GM11168 (cell line): ENCODE measurements at regions not wholly inside any gene's neighbourhood (a gene's known extent, or its start where the extent isn't known, plus 50 kb on each side); places are given as distances from the start of the nearest gene placed in this dataset.
"Not testable (repeated sequence)": the region's sequence is repeated elsewhere in the genome, so short reads cannot be mapped to it uniquely, and the experiment has no call there.

ENCODE experiments used
- in situ Hi-C: fragments of 300-500 bp; cut with MboI; formaldehyde crosslinking; loops from one replicate; pipeline ENCODE4 v1.12.0; 2022; ENCODE audit warnings: low sequenced_read_pairs; ENCODE audit not compliant: unreplicated experiment

GRCh38 chr14:89665300-89666081, 248.5 kb upstream of the FOXN3 start:
- in situ Hi-C loops: not testable (repeated sequence)

- in situ Hi-C loops: no loop called here
Observed at GRCh38 chr14:89661392-89661791, 244.4 kb upstream of the FOXN3 start.

DNA sequence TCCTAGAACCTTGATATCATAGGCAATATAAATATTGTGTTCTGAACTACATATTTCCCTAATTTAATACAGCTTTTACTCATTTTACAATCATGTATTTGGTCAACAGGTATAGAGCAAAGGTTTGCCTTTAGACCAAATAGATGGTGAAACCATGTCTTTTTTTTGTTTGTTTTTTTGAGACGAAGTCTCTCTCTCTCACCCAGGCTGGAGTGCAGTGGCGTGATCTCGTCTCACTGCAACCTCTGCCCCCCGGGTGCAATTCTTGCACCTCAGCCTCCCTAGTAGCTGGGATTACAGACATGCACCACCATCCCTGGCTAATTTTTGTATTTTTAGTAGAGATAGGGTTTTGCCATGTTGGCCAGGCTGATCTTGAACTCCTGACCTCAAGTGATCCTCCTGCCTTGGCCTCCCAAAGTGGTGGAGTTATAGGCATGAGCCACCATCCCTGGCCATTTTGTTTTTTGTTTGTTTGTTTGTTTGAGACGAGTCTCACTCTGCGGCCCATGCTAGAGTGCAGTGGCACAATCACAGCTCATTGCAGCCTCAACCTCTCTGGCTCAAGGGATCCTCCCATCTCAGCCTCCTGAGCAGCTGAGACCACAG, 243.7 kb upstream of the FOXN3 start:
- in situ Hi-C loops: not testable (repeated sequence)

- in situ Hi-C loops: no loop called here
Observed at GRCh38 chr14:89660166-89660565, 243.1 kb upstream of the FOXN3 start.

DNA sequence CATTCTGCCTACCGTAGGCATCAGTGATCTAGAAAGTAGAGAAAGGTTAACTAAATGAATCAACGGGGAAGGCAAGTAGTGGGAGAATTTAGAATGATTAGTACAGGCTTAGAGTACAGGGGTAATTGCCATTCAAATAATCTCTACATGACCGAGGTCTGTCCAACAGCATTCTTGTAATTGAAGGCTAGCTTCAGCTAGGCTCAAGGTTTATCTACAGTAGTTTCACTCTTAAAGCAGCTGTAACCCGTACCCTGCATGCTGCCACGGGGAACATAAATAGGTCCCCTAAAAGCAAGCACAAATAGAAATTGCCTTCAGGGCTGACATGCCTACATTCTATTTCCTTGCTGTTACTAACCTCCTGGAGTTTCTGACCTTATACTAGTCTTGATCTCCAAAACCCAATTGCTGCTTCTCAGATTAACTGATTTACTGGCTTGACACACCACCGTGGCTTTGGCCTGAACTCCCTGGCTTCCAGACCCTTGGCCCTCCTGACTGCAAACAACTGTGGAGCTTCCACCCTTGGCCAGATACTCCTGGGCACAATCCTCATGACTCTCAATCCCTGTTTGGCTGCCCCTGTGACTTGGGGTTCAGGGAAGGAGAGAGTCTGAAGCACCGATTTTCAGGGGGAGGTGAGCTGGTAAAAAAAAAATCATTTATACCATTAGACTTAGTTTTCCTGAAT, 242.1 kb upstream of the FOXN3 start:
- in situ Hi-C loops: no loop called here

GRCh38 chr14:89657014-89657413, 240.0 kb upstream of the FOXN3 start:
- in situ Hi-C loops: no loop called here

GRCh38 chr14:89654998-89655397, 238.0 kb upstream of the FOXN3 start:
- in situ Hi-C loops: no loop called here

- in situ Hi-C loops: no loop called here
Observed at GRCh38 chr14:89652352-89652751, 235.3 kb upstream of the FOXN3 start.

DNA sequence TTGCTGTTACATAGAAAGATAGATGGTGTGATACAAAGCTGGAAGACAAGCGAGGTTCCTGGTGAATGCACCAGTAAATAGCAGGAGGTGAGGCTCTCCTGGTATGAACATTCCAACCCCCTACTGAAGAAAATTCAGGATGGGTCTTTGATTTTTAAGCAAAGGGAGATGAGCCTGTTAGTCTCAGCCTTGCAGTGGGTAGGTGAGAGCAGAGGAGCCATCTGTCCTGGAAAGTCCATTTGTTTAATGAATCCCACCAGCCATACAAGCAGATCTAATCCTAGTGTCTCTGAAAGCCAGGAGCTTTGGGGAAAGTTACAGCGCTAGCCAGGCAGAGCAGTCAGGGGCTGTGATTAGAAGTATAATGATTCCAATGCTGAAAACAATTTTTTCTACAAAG, 234.8 kb upstream of the FOXN3 start:
- in situ Hi-C loops: no loop called here

DNA sequence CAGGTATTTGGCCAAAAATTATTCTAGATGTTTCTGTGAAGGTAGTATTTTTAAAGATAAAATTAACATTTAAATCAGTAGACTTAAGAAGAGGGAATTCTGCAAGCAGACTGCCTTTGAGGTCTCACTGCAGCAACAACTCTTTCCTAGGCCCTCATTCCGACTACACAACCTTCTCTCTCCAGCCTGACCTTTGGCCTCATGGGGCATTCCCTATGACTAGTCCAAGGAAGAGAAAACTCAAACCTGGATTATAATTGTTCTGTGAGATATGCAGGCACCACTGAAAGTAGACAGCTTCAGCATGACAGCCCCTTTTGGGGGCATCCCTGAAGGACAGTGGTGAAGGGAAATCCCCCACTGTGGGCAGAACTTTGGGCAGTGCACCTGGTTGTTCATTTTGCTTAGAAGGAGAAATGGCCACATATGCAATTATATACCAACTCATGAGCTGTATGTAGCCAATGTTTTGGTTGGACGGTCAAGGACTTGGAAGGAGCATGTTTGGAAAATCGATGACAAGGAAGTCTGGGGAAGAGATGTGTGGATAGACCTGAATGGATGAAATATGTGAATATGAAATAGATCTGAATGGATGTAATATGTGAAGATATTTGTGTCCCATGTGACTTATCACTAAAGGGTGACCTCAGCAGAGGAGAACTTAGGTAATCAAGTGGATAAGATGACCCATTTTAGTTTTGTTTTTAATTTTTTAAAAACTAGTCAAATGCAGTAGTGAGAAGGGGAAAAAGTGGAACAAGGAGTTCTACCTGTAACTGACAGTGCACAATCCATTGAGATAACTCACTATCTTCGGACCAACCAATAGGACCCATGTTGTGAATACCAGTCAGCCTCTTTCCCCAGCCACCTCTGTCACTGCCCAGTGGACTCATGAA, 233.3 kb upstream of the FOXN3 start:
- in situ Hi-C loops: no loop called here

DNA sequence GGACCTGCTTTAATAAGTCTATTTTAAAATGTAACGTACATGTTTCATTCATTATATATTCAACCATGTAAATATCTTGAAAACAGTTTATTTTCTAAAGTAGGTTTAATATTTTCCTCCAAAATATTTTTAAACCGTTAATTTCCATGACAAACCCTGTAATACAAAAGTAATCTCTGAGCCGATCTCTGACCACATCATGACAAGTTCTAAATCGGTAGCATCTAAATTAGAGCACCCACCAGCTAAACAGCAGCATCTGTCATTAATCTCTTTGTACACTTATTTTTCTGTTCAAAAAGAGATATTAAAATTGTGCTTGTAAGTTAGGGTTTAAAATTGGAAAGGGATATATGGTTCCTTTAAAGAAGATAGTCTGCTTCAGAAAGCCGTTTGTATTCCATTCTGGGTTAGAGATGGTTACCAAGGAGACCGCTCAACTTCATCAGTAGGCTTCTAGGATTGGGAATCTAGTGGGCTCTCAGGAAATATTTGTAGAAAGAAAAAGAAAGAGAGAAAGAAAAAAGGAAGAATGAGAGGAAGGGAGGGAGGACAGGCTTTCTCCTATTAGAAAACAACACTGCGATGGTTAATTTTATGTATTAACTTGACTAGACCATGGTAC, 232.5 kb upstream of the FOXN3 start:
- in situ Hi-C loops: no loop called here

GRCh38 chr14:89648924-89649323, 231.9 kb upstream of the FOXN3 start:
- in situ Hi-C loops: no loop called here

- in situ Hi-C loops: no loop called here
Observed at GRCh38 chr14:89648510-89648909, 231.5 kb upstream of the FOXN3 start.

- in situ Hi-C loops: no loop called here
Observed at GRCh38 chr14:89646971-89647370, 229.9 kb upstream of the FOXN3 start.

- in situ Hi-C loops: no loop called here
Observed at GRCh38 chr14:89644641-89645040, 227.6 kb upstream of the FOXN3 start.

DNA sequence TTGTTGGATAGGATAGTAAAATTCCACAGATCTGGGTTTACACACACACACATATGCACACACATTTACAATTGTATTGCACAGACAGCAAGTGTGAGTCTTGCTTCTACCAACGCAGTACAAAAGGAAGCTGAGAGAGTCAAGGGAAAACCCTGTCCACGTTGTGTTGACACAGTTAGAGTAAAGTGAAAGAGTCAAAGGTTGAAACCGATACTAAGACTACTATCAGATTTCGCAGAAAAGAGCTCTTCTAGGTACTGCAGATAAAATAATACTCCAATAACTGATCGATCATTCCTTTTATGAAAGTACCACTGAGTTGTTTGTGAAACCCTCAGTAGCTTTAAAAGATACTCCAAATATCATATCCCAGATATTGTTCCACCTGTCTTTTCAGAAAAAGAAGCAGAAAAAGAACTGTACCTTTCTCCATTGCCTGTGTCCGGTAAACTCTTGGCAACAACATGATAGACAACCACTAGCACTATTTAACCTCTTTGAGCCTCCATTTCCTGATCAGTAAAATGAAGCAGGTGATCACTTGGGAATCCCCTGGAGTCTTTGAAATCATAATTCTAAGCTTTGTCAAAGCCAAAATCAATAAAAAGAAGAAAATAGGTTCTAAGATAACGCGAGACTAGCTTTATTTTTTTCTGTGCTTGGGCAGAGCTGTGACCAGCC, 224.6 kb upstream of the FOXN3 start:
- in situ Hi-C loops: no loop called here

DNA sequence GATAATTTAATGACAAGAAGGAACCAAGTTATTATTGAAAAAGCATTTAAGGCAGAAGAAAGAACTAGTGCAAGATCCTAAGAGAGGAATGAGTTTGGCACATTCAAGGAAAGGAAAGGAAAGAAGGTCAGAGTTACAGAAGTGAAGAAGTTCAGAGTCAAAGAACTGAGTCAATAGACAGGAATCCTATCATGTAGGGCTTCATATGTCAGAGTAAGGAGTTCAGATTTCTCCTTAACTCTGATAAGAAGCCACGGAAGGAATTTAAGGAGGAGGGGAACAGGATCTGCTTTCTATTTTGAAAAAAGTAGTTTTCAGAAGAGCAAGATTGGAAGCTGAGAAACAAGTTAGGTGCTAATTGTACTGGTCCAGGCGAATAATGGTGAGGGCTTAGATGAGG, 223.1 kb upstream of the FOXN3 start:
- in situ Hi-C loops: no loop called here

- in situ Hi-C loops: no loop called here
Observed at GRCh38 chr14:89639687-89640086, 222.7 kb upstream of the FOXN3 start.

DNA sequence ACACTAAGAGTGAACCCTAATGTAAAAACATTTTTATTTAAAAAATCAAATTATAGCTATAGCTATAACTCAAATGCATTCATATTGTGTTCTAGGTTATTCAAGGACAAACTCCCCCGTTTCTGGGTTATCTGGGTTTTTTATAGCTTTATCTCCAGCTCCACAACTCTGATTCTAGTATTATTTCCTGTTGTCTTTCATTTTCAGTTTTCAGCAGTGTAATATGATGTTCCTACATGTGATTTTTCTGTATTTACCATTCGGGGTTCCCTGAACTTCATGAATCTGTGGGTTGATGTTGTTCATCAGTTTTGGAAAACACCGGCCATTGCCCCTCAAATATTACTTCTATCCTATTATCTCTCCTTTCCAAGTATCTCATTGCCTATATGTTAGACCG, 221.9 kb upstream of the FOXN3 start:
- in situ Hi-C loops: no loop called here
